ENCODE measurements at regions not wholly inside any gene's neighbourhood (a gene's known extent, or its start where the extent isn't known, plus 50 kb on each side); places are given as distances from the start of the nearest gene placed in this dataset.

DNA sequence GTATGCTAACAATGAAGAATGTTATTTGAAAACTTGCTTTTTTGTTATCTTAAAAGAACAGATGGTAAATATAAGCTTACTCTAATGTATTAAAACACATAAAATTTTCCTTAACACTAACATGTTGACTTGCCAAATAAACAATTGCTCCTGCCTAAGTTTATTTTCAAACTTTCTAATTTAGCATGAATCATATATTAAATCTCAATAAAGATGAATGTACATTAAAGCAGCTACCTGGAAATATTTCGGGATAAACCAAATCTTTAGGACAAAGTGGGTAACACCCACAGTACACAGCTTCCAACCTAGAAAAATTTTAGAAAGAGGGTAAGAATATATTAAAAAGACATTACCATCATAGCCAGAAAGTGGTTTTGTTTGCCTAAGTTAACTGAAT is 567.4 kb downstream of the ZEB2 start:
- TF ChIP-seq, protein P1, sequence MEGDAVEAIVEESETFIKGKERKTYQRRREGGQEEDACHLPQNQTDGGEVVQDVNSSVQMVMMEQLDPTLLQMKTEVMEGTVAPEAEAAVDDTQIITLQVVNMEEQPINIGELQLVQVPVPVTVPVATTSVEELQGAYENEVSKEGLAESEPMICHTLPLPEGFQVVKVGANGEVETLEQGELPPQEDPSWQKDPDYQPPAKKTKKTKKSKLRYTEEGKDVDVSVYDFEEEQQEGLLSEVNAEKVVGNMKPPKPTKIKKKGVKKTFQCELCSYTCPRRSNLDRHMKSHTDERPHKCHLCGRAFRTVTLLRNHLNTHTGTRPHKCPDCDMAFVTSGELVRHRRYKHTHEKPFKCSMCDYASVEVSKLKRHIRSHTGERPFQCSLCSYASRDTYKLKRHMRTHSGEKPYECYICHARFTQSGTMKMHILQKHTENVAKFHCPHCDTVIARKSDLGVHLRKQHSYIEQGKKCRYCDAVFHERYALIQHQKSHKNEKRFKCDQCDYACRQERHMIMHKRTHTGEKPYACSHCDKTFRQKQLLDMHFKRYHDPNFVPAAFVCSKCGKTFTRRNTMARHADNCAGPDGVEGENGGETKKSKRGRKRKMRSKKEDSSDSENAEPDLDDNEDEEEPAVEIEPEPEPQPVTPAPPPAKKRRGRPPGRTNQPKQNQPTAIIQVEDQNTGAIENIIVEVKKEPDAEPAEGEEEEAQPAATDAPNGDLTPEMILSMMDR (IDR thresholded peaks at IDR 0.05; ENCODE audit: insufficient read depth, low read depth, low read length): no peak
- H3K4me3 ChIP-seq (ENCODE audit: low read depth, low read length): no peak overlapping the region
- no peak for DNase-seq (ENCODE audit: low read depth)

- no peak overlapping the region for H3K4me3 ChIP-seq (ENCODE audit: low read depth, low read length)
- TF ChIP-seq, protein P1 (IDR thresholded peaks at IDR 0.05; ENCODE audit: insufficient read depth, low read depth, low read length): no peak
- no peak for DNase-seq (ENCODE audit: low read depth)
Measured at GRCh38 chr2:143950704-143951103, 569.2 kb downstream of the ZEB2 start.

DNA sequence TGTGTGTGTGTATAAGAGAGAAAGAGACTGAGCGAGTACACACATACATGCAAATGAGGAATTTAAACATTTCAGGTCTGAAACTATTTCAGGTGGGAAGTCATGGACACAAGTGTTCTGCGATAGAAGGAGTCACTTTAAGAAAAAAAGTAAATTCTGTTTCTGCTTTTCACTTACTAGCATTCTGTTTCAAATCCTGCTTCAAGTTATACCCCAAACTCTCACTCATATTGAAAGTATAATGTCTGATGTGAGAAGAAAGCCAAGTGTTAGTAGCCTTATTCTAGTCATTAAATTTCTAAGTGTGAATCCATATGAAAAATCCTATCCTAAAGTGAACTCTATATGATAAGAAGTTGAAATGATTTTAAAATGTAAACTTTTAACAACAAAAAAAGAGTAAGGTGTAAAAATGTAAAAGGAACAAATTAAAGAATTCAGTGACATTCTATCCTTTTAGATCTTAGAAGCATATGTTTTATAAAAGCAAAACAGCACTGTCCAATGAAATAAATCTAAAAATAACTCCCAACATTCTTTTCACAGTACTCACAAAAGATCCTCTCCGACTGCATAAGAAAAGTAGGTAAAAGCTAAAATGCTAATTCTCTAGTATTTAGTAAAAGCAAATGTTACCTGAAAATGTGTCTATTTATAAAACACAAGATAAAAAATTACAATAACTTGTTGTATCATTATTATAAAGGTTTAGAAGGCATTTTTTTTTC is 570.6 kb downstream of the ZEB2 start:
- TF ChIP-seq, protein P1 (IDR thresholded peaks at IDR 0.05; ENCODE audit: insufficient read depth, low read depth, low read length): no peak
- DNase-seq (ENCODE audit: low read depth): peak; percentile 18
- no peak overlapping the region for H3K4me3 ChIP-seq (ENCODE audit: low read depth, low read length)

DNA sequence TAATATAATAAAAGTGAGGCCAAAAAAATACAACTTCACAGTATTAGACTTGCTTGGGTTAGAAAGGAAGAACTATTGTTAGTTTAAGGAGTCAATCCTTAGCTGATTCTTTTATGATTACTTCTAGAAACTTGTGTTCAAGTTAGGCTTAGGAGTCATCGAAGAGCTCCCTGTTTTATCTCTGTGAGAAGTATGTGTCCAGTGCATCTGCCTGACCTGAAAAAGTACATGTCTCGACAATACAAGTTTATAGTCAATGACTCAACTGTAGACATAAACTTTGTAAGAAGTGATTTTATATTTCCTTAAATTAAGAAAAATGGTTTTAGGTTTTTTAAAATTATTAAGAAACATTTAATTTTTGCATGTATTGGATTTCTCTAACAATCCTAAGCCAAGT is 571.2 kb downstream of the ZEB2 start:
- peak; percentile 48 for DNase-seq (ENCODE audit: low read depth)
- H3K4me3 ChIP-seq (ENCODE audit: low read depth, low read length): no peak overlapping the region
- TF ChIP-seq, protein P1 (IDR thresholded peaks at IDR 0.05; ENCODE audit: insufficient read depth, low read depth, low read length): no peak

DNA sequence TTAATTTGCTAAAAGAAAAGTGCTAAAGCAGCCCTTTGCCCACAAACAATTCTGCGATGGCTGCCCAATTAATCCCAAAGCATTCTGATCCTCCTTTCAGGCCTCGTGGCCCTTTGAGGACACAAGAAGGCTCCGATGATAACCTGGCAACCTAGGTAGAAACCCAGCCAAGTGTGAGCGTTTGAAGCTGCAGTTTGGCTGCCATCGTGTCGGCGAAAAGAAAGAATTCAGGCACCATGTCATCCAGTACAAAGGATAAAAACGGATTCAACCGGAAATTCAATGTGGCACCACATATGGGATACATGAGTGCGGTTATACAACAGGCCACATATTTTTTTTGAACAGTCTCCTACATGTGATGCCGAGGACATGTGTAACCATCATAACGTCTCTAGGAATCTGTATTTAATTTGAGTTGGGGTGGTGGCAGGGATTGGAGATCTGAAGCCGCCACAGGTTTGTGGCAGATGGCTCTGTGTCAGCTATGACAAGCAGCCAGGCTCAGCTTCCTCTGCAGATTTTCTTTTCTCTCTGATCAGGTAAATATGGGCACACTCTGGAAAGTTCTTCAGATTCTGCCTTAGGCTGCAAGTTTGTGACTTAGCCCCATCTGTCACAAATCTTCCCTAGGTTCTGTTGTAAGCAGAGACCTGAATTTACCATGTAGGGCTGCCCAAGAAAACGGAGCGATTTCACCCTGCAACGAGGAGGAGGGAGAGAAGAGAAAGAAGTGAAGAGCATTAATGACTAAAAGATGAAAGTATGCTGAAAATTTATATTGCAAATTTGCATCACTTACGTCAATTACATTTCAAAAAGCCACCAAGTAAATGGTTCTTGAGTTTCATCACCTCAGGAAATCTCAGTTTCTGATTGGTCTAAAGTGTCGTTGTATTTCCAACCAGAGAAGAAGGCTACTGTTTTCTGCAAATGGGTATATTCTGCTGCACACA is 573.2 kb downstream of the ZEB2 start:
- DNase-seq (ENCODE audit: low read depth): no peak
- no peak overlapping the region for H3K4me3 ChIP-seq (ENCODE audit: low read depth, low read length)
- TF ChIP-seq, protein P1 (IDR thresholded peaks at IDR 0.05; ENCODE audit: insufficient read depth, low read depth, low read length): no peak

DNA sequence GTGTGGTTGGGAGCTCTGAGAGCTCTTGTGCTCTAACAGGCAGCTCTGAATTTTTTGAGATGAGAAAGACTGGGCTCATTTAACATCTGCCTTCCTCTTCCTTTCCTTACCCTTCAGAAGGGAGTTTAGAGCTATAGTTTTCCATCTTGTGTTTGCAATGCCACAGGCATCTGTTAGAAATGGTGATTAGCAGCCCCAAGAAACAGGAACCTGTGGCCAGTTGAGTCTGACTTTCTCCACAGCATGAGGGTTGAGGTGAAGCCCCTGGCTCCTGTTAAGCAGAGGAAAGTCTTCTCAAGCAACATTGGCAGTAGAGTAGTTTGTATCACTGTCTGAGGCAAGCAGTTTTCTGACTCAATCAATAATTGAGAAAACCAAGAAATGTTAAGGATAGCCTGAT is 577.4 kb downstream of the ZEB2 start:
- DNase-seq (ENCODE audit: low read depth): no peak
- TF ChIP-seq, protein P1 (IDR thresholded peaks at IDR 0.05; ENCODE audit: insufficient read depth, low read depth, low read length): no peak
- no peak overlapping the region for H3K4me3 ChIP-seq (ENCODE audit: low read depth, low read length)

Data from fibroblast of villous mesenchyme (primary cell).